Adipocyte (in vitro differentiated cells): ENCODE measurements at regions not wholly inside any gene's neighbourhood (a gene's known extent, or its start where the extent isn't known, plus 50 kb on each side); places are given as distances from the start of the nearest gene placed in this dataset.

ENCODE experiments used
- DNase-seq: peaks from one replicate; pipeline ENCODE4 v3.0.0-alpha.2; 2015; ENCODE audit warnings: low read depth
- H3K27me3 ChIP-seq: replicated peaks from 2 replicates; pipeline ENCODE4 v1.7.0; 2013; ENCODE audit warnings: mild to moderate bottlenecking, low read length, moderate library complexity; ENCODE audit not compliant: control insufficient read depth, insufficient read depth
- H3K36me3 ChIP-seq: 2 replicates; pipeline ENCODE4 v1.7.0; 2013; ENCODE audit warnings: low read length, mild to moderate bottlenecking, moderate library complexity; ENCODE audit not compliant: control insufficient read depth, insufficient read depth, severe bottlenecking
- H3K4me1 ChIP-seq: 2 replicates; pipeline ENCODE4 v1.7.0; 2013; ENCODE audit warnings: mild to moderate bottlenecking, low read length, moderate library complexity; ENCODE audit not compliant: control insufficient read depth, insufficient read depth
- H3K4me3 ChIP-seq: 2 replicates; pipeline ENCODE4 v1.7.0; 2013; ENCODE audit warnings: mild to moderate bottlenecking, low read length, moderate library complexity
- H3K9ac ChIP-seq: 2 replicates; pipeline ENCODE4 v1.7.0; 2013; ENCODE audit warnings: mild to moderate bottlenecking, low read length, moderate library complexity
- H3K9me3 ChIP-seq: 2 replicates; pipeline ENCODE4 v1.7.0; 2013; ENCODE audit warnings: mild to moderate bottlenecking, low read length, moderate library complexity; ENCODE audit not compliant: control insufficient read depth

GRCh38 chr14:42437809-42438208 lies 831.1 kb downstream of the LRFN5 start:
- Histone ChIP-seq H3K27me3 (no peaks in the 10 kb centered on the region), H3K9ac (no peak overlapping the region), H3K9me3 (no peaks in the 10 kb centered on the region), H3K4me3 (no peak overlapping the region), H3K4me1 (no peaks in the 10 kb centered on the region), H3K36me3 (no peaks in the 10 kb centered on the region)
- no peak for DNase-seq

DNA sequence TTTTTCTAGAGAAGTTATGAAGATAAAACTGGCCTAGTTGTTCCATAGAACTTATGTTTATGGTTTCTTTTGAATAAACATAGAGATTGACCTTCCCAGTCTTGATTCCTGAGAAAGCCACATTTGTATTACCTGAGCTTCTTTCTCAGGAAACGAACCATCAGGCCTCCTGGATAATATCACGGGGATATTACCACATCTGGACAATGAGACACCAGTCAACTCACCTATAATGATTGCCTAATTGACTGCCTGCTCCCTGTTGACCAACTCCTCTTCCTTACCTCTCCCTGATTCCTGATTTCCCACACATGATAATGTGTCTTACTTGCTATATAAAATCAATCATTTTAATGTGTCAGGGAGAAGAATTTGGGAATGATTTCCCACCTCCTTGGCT lies 822.7 kb downstream of the LRFN5 start:
- Histone ChIP-seq H3K9ac (no peak overlapping the region), H3K4me3 (no peak overlapping the region), H3K9me3 (no peaks in the 10 kb centered on the region), H3K36me3 (no peaks in the 10 kb centered on the region), H3K4me1 (no peaks in the 10 kb centered on the region), H3K27me3 (no peaks in the 10 kb centered on the region)
- no peak for DNase-seq

GRCh38 chr14:42428996-42429395 lies 822.3 kb downstream of the LRFN5 start:
- no peak for DNase-seq

GRCh38 chr14:42424501-42424900 lies 817.8 kb downstream of the LRFN5 start:
- Histone ChIP-seq H3K4me1 (no peaks in the 10 kb centered on the region), H3K9ac (no peak overlapping the region), H3K27me3 (no peaks in the 10 kb centered on the region), H3K36me3 (no peaks in the 10 kb centered on the region), H3K4me3 (no peak overlapping the region), H3K9me3 (no peaks in the 10 kb centered on the region)
- DNase-seq, result no peak

More at GRCh38 chr14:42428996-42429395, 822.3 kb downstream of the LRFN5 start:
- no peak overlapping the region for H3K9ac ChIP-seq
- H3K27me3 ChIP-seq, result no peaks in the 10 kb centered on the region
- no peaks in the 10 kb centered on the region for H3K9me3 ChIP-seq
- no peak overlapping the region for H3K4me3 ChIP-seq
- H3K36me3 ChIP-seq, result no peaks in the 10 kb centered on the region
- H3K4me1 ChIP-seq, result no peaks in the 10 kb centered on the region

GRCh38 chr14:42421377-42422078 lies 814.9 kb downstream of the LRFN5 start:
- Histone ChIP-seq H3K9ac (no peak overlapping the region), H3K36me3 (no peaks in the 10 kb centered on the region), H3K4me1 (no peaks in the 10 kb centered on the region), H3K9me3 (no peaks in the 10 kb centered on the region), H3K4me3 (no peak overlapping the region), H3K27me3 (no peaks in the 10 kb centered on the region)
- no peak for DNase-seq

- H3K4me3 ChIP-seq, result no peak overlapping the region
- no peak overlapping the region for H3K9ac ChIP-seq
- no peaks in the 10 kb centered on the region for H3K9me3 ChIP-seq
- no peak for DNase-seq
- H3K27me3 ChIP-seq, result no peaks in the 10 kb centered on the region
- H3K36me3 ChIP-seq, result no peaks in the 10 kb centered on the region
- no peaks in the 10 kb centered on the region for H3K4me1 ChIP-seq
Observed at GRCh38 chr14:42420071-42420470, 813.4 kb downstream of the LRFN5 start.

GRCh38 chr14:42407153-42407552 lies 800.5 kb downstream of the LRFN5 start:
- no peak overlapping the region for H3K4me3 ChIP-seq
- no peaks in the 10 kb centered on the region for H3K4me1 ChIP-seq
- no peak overlapping the region for H3K9ac ChIP-seq
- no peaks in the 10 kb centered on the region for H3K36me3 ChIP-seq
- H3K9me3 ChIP-seq, result no peaks in the 10 kb centered on the region
- no peaks in the 10 kb centered on the region for H3K27me3 ChIP-seq
- no peak for DNase-seq

DNA sequence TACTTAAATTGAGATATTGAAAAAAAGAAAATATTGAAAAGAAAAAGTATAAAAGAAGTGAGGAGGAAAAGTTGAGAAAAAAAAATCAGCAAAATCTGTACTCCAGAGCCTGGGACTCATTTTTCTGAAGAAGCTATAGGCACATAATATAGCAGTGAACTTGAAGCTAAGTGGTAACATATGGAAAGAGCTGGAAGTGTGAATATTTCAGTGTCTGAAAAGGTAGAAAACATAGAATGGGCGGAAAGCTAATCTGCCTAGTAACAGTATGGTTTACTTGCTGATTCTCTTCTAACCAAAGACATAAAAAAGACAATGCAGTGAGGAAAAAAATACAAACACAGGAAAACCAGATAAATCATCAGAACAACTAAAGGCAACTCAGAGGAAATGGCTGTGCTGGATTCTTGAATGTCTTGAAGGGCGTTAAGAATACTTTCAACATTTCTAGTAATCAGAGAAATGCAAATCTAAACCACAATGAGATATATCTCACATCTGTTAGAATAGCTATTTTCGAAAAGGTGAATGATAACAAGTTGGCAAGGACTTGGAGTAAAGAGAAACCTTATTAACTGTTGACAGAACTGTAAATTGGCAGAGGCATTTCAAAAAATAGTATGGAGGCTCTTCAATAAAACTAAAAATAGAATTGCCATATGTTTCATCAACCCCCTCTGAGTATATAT lies 784.6 kb downstream of the LRFN5 start:
- H3K4me3 ChIP-seq, result no peak overlapping the region
- no peaks in the 10 kb centered on the region for H3K27me3 ChIP-seq
- H3K4me1 ChIP-seq, result no peaks in the 10 kb centered on the region
- no peak for DNase-seq
- no peaks in the 10 kb centered on the region for H3K36me3 ChIP-seq
- no peaks in the 10 kb centered on the region for H3K9me3 ChIP-seq
- no peak overlapping the region for H3K9ac ChIP-seq

GRCh38 chr14:42378880-42379279 lies 772.2 kb downstream of the LRFN5 start:
- H3K36me3 ChIP-seq, result no peaks in the 10 kb centered on the region
- no peaks in the 10 kb centered on the region for H3K9me3 ChIP-seq

GRCh38 chr14:42378274-42378673 lies 771.6 kb downstream of the LRFN5 start:
- H3K4me1 ChIP-seq, result peaks cover 4% of the 10 kb centered on the region
- no peaks in the 10 kb centered on the region for H3K27me3 ChIP-seq
- no peak for DNase-seq
- H3K36me3 ChIP-seq, result no peaks in the 10 kb centered on the region
- no peak overlapping the region for H3K4me3 ChIP-seq
- no peaks in the 10 kb centered on the region for H3K9me3 ChIP-seq
- no peak overlapping the region for H3K9ac ChIP-seq

More at GRCh38 chr14:42378880-42379279, 772.2 kb downstream of the LRFN5 start:
- peaks cover 4% of the 10 kb centered on the region for H3K4me1 ChIP-seq
- no peak overlapping the region for H3K4me3 ChIP-seq
- H3K9ac ChIP-seq, result no peak overlapping the region
- DNase-seq, result no peak
- no peaks in the 10 kb centered on the region for H3K27me3 ChIP-seq

GRCh38 chr14:42374332-42374731 lies 767.7 kb downstream of the LRFN5 start:
- Histone ChIP-seq H3K36me3 (no peaks in the 10 kb centered on the region), H3K9me3 (no peaks in the 10 kb centered on the region), H3K9ac (no peak overlapping the region), H3K4me1 (peaks cover 3% of the 10 kb centered on the region), H3K4me3 (no peak overlapping the region), H3K27me3 (no peaks in the 10 kb centered on the region)
- DNase-seq, result no peak
